ENCODE measurements at regions not wholly inside any gene's neighbourhood (a gene's known extent, or its start where the extent isn't known, plus 50 kb on each side); places are given as distances from the start of the nearest gene placed in this dataset.
"Not testable (repeated sequence)": the region's sequence is repeated elsewhere in the genome, so short reads cannot be mapped to it uniquely, and the experiment has no call there.

GRCh38 chr2:124967325-124967724 is 942.2 kb downstream of the CNTNAP5 start:
- DNase-seq (ENCODE audit: low read depth in 2 of 3, low spot score in 1 of 3): no peak

DNA sequence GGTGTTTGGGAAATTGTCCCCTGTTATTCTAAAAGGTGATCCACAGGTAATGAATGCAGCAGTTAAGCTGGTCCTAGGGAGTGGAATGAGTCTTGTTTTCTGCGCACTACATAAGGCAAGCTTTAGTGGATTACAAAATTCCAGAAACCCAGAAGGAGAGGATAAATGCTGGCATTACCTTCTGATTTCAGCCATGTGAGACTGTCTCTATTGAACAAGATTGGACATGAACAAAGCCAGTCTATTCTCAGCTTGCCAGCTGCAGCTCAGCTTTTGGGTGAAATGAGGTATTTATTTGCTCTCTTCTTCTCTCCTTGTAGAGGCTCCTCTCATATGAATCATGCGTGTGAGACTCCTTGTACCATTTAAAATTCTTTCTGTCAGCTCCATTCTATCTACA is 944.9 kb downstream of the CNTNAP5 start:
- DNase-seq (ENCODE audit: low read depth in 2 of 3, low spot score in 1 of 3): no peak

GRCh38 chr2:124973396-124973795 is 948.3 kb downstream of the CNTNAP5 start:
- DNase-seq (ENCODE audit: low read depth in 2 of 3, low spot score in 1 of 3): no peak

DNA sequence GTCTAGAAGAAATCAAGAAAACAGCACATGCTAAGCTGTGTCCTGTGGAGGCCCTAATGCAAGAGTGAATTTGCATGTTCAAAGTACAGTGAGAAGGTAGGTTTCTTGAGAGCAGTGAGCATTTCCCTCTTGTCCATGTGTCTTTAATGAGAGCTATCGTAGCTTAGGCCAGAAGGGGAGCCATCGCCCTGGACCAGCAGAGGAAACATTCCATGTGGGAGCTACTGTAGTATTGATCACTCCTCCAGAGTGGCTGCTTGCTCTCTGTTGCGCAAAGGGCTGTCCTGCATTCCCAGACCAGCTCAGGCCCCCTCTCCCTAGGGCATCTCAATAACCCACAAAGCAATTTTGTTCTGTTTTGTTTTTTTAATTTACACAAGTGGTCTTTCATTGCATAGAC is 950.1 kb downstream of the CNTNAP5 start:
- no peak for DNase-seq (ENCODE audit: low read depth in 2 of 3, low spot score in 1 of 3)

- DNase-seq (ENCODE audit: low read depth in 2 of 3, low spot score in 1 of 3): no peak
These were observed 950.6 kb downstream of the CNTNAP5 start for GRCh38 chr2:124975648-124976047.

DNA sequence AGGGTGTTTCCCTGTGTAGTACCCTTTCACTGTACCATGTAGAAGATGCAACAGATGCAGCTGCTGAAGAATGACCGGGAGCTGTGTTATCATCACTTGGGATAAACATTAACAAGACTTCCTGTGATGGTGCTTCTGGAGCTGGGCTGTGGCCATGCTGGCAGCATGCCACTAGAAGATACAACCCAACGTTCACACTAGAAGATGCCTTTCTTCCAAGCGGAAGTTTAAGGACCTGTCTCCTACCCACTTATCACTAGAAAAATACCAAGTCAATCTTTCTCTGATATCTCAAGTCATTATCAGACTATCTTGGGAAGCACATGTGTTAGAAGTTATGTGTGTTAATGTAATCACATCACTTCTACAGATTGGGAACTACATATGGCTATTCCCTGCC is 953.5 kb downstream of the CNTNAP5 start:
- DNase-seq (ENCODE audit: low read depth in 2 of 3, low spot score in 1 of 3): no peak

DNA sequence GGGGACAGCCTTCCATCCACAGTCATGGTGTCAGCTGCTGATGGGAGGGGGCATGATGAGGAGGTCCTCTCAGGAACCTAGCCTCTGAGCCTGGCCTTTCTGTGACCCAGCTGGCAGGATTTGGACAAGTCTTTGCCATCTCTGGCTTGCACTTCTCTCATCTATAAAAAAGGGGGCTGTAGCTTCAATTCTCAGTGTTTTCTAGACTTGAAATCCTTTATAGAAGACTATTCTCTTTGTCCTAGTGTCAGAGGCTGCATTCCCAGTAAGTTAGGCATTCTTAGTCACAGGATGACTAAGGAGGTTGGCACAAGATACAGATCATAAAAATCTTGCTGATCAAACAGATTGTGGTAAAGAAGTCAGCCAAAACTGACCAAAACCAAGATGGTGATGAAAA is 958.5 kb downstream of the CNTNAP5 start:
- no peak for DNase-seq (ENCODE audit: low read depth in 2 of 3, low spot score in 1 of 3)

DNA sequence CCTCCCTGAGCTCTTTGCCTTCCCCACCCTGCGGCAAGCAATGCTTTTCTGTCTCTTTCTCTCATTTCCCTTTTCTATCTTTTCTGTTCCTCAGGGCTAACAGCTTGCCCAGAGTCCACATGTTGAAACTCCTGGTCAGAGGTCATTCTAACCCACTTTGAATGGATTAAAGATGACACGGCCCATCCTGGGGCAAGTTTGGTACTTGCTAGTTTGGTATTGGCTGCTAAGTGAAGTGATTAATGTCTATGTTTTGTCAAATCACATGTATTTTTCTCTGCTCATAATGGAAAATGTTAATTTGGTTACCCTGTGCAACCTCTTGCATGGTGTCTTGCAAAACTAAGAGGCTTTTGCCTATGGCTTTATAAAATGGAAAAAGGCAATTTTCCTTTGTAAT is 960.2 kb downstream of the CNTNAP5 start:
- no peak for DNase-seq (ENCODE audit: low read depth in 2 of 3, low spot score in 1 of 3)

DNA sequence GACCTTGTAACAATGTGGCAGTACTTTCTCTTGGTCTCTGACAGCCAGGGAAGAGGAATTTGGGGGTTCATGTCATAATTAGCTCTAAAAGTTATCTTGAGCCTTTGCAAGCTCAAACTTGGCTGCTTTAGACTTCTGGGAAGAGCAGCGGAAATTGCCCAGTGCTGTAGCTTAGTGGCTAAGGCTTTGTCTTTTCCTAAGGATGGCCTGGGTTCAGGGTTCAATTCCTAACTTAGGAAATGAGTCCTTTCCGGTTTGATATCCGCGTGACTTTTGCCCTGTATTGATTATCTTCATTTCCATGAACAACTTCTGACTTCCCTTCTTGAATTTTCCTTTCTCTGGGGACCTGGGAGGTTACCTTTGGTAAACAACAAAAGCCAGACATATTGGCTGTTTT is 961.0 kb downstream of the CNTNAP5 start:
- DNase-seq (ENCODE audit: low read depth in 2 of 3, low spot score in 1 of 3): no peak

GRCh38 chr2:124986870-124987269 is 961.8 kb downstream of the CNTNAP5 start:
- not testable (repeated sequence) for DNase-seq (ENCODE audit: low read depth in 2 of 3, low spot score in 1 of 3)

GRCh38 chr2:124987436-124987835 is 962.3 kb downstream of the CNTNAP5 start:
- DNase-seq (ENCODE audit: low read depth in 2 of 3, low spot score in 1 of 3): not testable (repeated sequence)

DNA sequence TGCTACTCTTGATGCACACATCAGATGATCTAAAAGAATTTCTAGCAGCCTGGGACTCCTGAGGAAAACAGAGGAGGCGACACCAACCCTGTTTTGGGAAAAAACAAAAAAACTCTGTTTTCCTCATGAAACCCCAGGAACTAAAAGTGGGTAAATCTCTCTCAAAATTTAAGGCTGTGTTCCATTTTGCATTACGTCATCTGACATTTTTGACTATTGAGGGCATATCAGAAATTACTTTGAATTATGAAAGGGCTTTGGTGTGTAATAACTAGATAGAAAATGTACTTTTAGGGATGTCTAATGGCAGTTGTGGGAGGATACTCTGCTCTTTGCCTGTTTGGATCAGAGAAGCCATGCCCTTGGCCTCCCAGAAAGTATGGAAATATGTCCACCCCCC is 963.0 kb downstream of the CNTNAP5 start:
- DNase-seq (ENCODE audit: low read depth in 2 of 3, low spot score in 1 of 3): no peak

- DNase-seq (ENCODE audit: low read depth in 2 of 3, low spot score in 1 of 3): no peak
These were observed 963.7 kb downstream of the CNTNAP5 start for GRCh38 chr2:124988794-124989193.

DNA sequence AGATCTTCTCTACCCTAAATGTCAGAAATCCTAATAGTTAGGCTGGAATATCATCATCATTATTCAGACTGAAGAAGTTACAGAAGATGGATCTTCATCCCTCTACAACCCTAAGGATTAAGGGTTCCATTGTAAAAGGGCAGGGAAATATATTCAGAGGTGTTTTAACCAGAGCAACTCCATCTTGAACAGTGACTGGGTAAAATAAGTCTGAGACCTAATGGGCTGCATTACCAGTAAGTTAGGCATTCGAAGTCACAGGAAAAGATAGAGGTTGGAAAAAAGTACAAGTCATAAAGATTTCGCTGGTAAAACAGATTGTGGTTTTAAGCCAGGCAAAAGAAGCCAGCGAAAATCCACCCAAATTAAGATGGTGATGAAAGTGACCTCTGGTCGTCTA is 968.7 kb downstream of the CNTNAP5 start:
- DNase-seq (ENCODE audit: low read depth in 2 of 3, low spot score in 1 of 3): no peak

- no peak for DNase-seq (ENCODE audit: low read depth in 2 of 3, low spot score in 1 of 3)
These were observed 970.3 kb downstream of the CNTNAP5 start for GRCh38 chr2:124995185-124995912.

DNA sequence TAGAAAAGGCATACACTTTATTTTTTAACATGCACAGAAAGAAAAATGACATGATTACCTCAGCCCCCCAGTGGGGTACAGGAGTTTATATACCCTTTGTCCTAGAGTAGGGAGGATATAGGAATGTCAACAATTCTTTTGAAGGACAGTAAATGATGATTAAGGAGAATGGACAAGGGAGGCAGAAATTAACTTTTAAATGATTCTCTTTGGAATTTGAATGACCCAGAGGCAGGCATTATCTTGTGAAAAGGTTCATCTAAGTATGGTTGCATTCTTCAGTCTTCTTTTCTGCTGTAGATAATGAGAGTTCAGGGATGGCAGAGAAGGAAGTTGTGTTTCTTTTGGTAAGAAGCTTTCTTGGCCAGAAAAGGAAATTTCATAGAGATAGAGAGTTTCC is 971.3 kb downstream of the CNTNAP5 start:
- DNase-seq (ENCODE audit: low read depth in 2 of 3, low spot score in 1 of 3): no peak

DNA sequence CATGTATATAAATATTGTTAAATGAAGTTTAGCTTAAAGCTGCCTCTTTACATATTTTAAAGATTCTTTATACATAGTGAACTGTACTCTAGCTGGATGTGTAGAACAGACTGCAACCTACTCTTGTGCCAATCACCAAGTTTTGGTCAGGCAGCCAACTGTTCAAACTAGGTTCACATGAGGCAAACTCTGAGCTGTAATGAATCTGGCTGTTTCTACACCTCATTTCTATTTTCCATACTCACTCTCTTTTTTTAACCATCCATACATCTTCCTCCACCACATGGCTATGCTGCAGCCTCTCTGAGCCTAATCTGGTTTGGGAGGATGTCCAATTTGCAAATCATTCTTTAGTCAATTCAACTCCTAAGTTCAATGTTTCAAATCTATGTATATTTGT is 974.8 kb downstream of the CNTNAP5 start:
- no peak for DNase-seq (ENCODE audit: low read depth in 2 of 3, low spot score in 1 of 3)

DNA sequence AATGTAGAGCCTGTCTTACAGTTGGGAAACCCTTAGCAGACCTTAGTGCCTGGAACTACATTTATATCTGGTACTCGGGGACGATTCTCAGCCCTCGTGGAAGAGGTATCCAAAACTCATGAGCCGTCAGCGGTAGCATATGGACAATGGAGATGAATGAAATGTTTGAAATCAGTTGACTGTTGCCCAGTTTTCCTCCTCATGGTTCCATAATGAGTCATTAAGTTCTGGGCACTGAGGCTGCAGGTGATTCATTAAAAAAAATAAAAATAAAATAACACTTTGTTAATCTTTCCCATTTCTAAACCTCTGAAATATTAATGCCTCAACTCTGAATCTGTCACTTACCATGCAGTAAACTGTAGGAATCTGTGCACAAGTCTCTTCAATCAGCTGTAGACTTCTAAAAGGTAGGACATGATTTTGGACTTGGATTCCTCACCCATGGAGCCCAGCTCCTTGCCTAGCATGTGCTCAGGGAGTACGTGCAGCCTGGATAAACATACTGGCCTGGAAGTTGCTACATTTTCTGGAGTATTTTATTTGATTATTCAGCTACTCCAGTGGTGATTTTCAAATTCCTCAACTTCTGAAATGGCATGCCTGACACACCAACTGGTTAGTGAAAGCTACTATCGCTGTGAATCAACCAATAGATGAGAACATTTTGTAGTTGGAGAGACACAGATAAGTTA is 979.2 kb downstream of the CNTNAP5 start:
- DNase-seq (ENCODE audit: low read depth in 2 of 3, low spot score in 1 of 3): no peak

GRCh38 chr2:125006676-125007075 is 981.6 kb downstream of the CNTNAP5 start:
- DNase-seq (ENCODE audit: low read depth in 2 of 3, low spot score in 1 of 3): no peak

- DNase-seq (ENCODE audit: low read depth in 2 of 3, low spot score in 1 of 3): not testable (repeated sequence)
These were observed 1003.6 kb downstream of the CNTNAP5 start for GRCh38 chr2:125028721-125029120.

GRCh38 chr2:125033871-125034270 is 1008.8 kb downstream of the CNTNAP5 start:
- DNase-seq (ENCODE audit: low read depth in 2 of 3, low spot score in 1 of 3): no peak

GRCh38 chr2:125037135-125037653 is 1012.1 kb downstream of the CNTNAP5 start:
- DNase-seq (ENCODE audit: low read depth in 2 of 3, low spot score in 1 of 3): no peak

- no peak for DNase-seq (ENCODE audit: low read depth in 2 of 3, low spot score in 1 of 3)
These were observed 1016.8 kb downstream of the CNTNAP5 start for GRCh38 chr2:125041846-125042245.

Measured in stimulated activated CD4-positive, alpha-beta T cell treated with anti-CD3 and anti-CD28 coated beads, Interleukin-12 subunit alpha, Interleukin-12 subunit beta, amount 100 ng/mL, for 48 hours (primary cell).